ENCODE measurements at regions not wholly inside any gene's neighbourhood (a gene's known extent, or its start where the extent isn't known, plus 50 kb on each side); places are given as distances from the start of the nearest gene placed in this dataset.

DNA sequence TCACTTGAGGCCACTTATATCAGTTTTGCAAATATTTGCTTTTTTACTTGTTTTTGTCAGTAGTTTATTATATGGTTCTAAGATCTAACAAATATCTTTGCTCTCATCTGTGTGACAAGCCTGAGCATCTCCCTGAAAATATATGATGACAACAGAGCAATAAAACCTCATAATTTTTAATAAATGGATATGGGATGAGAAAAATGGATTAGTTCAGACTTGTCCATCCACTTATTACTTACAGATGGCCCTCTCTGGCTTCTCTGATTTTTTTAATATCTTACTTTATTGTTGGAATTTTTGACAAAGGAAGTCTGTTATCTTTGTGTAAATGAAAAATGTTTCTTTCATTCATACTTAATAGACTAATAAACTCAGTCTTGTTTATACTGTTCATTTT is 491.4 kb upstream of the RAG2 start:
- no peak for DNase-seq
- no peaks in the 10 kb centered on the region for H3K9me3 Mint-ChIP-seq
- no peak overlapping the region for H3K18ac ChIP-seq (ENCODE audit: insufficient read length, low read depth, low read length)
- no peaks in the 10 kb centered on the region for H3K36me3 Mint-ChIP-seq (ENCODE audit: insufficient read depth in 1 of 3, low read depth in 3 of 3)
- H3K4ac ChIP-seq (ENCODE audit: low read depth, low read length): no peak overlapping the region
- peaks cover 8 to 16% of the 10 kb centered on the region in 2 experiments for H3K4me1 Mint-ChIP-seq
- H2BK5ac ChIP-seq (ENCODE audit: insufficient read length, low read length): no peak overlapping the region
- H2AK5ac ChIP-seq (ENCODE audit: insufficient read length, low read length): no peak overlapping the region
- H4K20me1 ChIP-seq (ENCODE audit: control insufficient read depth, insufficient read depth, insufficient read length): no peaks in the 10 kb centered on the region
- TF ChIP-seq CTCF (conservative IDR thresholded peaks at IDR 0.05): no peak
- H3K14ac ChIP-seq (ENCODE audit: insufficient read depth, low read length): no peak overlapping the region
- no peak overlapping the region for H3K4me2 ChIP-seq (ENCODE audit: insufficient read depth, insufficient read length, low read length)
- no peaks in the 10 kb centered on the region for H3K23me2 ChIP-seq (ENCODE audit: insufficient read length, low read depth, low read length, poor library complexity, severe bottlenecking)
- no peak overlapping the region for H3K56ac ChIP-seq (ENCODE audit: insufficient read length, low read depth, low read length)
- H4K8ac ChIP-seq (replicated peaks; ENCODE audit: insufficient read length, low read depth, low read length): no peak overlapping the region
- H3K27me3 Mint-ChIP-seq (ENCODE audit: low read depth): no peaks in the 10 kb centered on the region
- no peak overlapping the region for H3K27ac ChIP-seq (ENCODE audit: insufficient read length, low read depth, low read length)
- H4K5ac ChIP-seq (ENCODE audit: insufficient read length, low read depth, low read length): no peak overlapping the region
- H3K4me1 ChIP-seq (ENCODE audit: insufficient read depth, low read length): no peaks in the 10 kb centered on the region
- no peaks in the 10 kb centered on the region for H3K27me3 ChIP-seq (ENCODE audit: insufficient read depth, low read length)
- no peaks in the 10 kb centered on the region for H3K79me2 ChIP-seq (ENCODE audit: insufficient read depth, low read length)
- no peak overlapping the region for H2BK12ac ChIP-seq (ENCODE audit: insufficient read length, low read depth, low read length)
- H3K23ac ChIP-seq (ENCODE audit: insufficient read length, low read depth, low read length): no peak overlapping the region
- no peak overlapping the region for H3K4me3 Mint-ChIP-seq
- H2BK20ac ChIP-seq (ENCODE audit: low read depth, low read length, poor library complexity, severe bottlenecking): no peak overlapping the region
- H2BK120ac ChIP-seq (ENCODE audit: low read depth, low read length, poor library complexity, severe bottlenecking): no peak overlapping the region
- H2AFZ ChIP-seq (ENCODE audit: low read length): no peak overlapping the region
- H3K9me3 ChIP-seq (ENCODE audit: control insufficient read depth, low read depth, low read length): no peaks in the 10 kb centered on the region
- no peak overlapping the region for H3T11ph ChIP-seq (ENCODE audit: low read length)
- no peaks in the 10 kb centered on the region for H3K79me1 ChIP-seq (ENCODE audit: insufficient read depth, low read depth, low read length, poor library complexity, severe bottlenecking)
- no peak overlapping the region for H2BK15ac ChIP-seq (ENCODE audit: low read depth, low read length)
- no peak overlapping the region for H3K9ac ChIP-seq (ENCODE audit: extremely low read depth, insufficient read length, low read length)
- no peak overlapping the region for H4K91ac ChIP-seq (ENCODE audit: insufficient read length, low read depth, low read length)
- no peak overlapping the region for H3K27ac Mint-ChIP-seq
